Osteocyte (in vitro differentiated cells): ENCODE measurements at regions not wholly inside any gene's neighbourhood (a gene's known extent, or its start where the extent isn't known, plus 50 kb on each side); places are given as distances from the start of the nearest gene placed in this dataset.

Source experiments
- DNase-seq: peaks from one replicate; pipeline ENCODE4 v3.0.0; 2021; ENCODE audit warnings: mixed read lengths; ENCODE audit not compliant: unreplicated experiment; ENCODE audit errors: extremely low spot score
- H3K27ac Mint-ChIP-seq: one replicate; pipeline ENCODE4 v1.8.0; 2021; ENCODE audit warnings: mild to moderate bottlenecking, mixed read lengths; ENCODE audit not compliant: unreplicated experiment
- H3K27me3 Mint-ChIP-seq: one replicate; pipeline ENCODE4 v1.8.0; 2021; ENCODE audit warnings: mixed read lengths; ENCODE audit not compliant: unreplicated experiment
- H3K36me3 Mint-ChIP-seq: one replicate; pipeline ENCODE4 v1.8.0; 2021; ENCODE audit warnings: mixed read lengths; ENCODE audit not compliant: unreplicated experiment
- H3K4me1 Mint-ChIP-seq: one replicate; pipeline ENCODE4 v1.8.0; 2021; ENCODE audit warnings: mixed read lengths; ENCODE audit not compliant: unreplicated experiment
- H3K4me3 Mint-ChIP-seq: one replicate; pipeline ENCODE4 v1.8.0; 2021; ENCODE audit warnings: mild to moderate bottlenecking, moderate library complexity, mixed read lengths; ENCODE audit not compliant: unreplicated experiment
- H3K9me3 Mint-ChIP-seq: one replicate; pipeline ENCODE4 v1.8.0; 2021; ENCODE audit warnings: mixed read lengths; ENCODE audit not compliant: unreplicated experiment
- CTCF ChIP-seq: fragments of 200-600 bp; sonication (generic); IDR thresholded peaks from 2 replicates; pipeline ENCODE4 v1.5.0; 2021; ENCODE audit warnings: antibody characterized with exemption, mild to moderate bottlenecking, moderate library complexity

- Mint-ChIP-seq H3K4me1 (no peaks in the 10 kb centered on the region), H3K9me3 (no peaks in the 10 kb centered on the region), H3K27me3 (peaks cover 4% of the 10 kb centered on the region), H3K27ac (no peak overlapping the region), H3K36me3 (no peaks in the 10 kb centered on the region), H3K4me3 (no peak overlapping the region)
- TF ChIP-seq CTCF, result no peak
- DNase-seq, result no peak
Measured at GRCh38 chr1:208593306-208594006, 349.3 kb upstream of the PLXNA2 start.

- TF ChIP-seq CTCF, result no peak
- no peak for DNase-seq
- Mint-ChIP-seq H3K4me1 (no peaks in the 10 kb centered on the region), H3K9me3 (no peaks in the 10 kb centered on the region), H3K27me3 (peaks cover 4% of the 10 kb centered on the region), H3K27ac (no peak overlapping the region), H3K4me3 (no peak overlapping the region), H3K36me3 (no peaks in the 10 kb centered on the region)
Measured at GRCh38 chr1:208595236-208595635, 351.1 kb upstream of the PLXNA2 start.

- H3K27ac Mint-ChIP-seq, result no peak overlapping the region
- no peak for DNase-seq
- peaks cover 1% of the 10 kb centered on the region for H3K27me3 Mint-ChIP-seq
- no peak overlapping the region for H3K4me3 Mint-ChIP-seq
- H3K4me1 Mint-ChIP-seq, result no peaks in the 10 kb centered on the region
- no peaks in the 10 kb centered on the region for H3K36me3 Mint-ChIP-seq
- TF ChIP-seq CTCF, result no peak
- no peaks in the 10 kb centered on the region for H3K9me3 Mint-ChIP-seq
Measured at GRCh38 chr1:208595745-208596144, 351.6 kb upstream of the PLXNA2 start.

- no peaks in the 10 kb centered on the region for H3K4me1 Mint-ChIP-seq
- no peaks in the 10 kb centered on the region for H3K36me3 Mint-ChIP-seq
- no peak for TF ChIP-seq CTCF
- H3K4me3 Mint-ChIP-seq, result no peak overlapping the region
- no peak for DNase-seq
- H3K27me3 Mint-ChIP-seq, result no peaks in the 10 kb centered on the region
- no peaks in the 10 kb centered on the region for H3K9me3 Mint-ChIP-seq
- H3K27ac Mint-ChIP-seq, result no peak overlapping the region
Measured at GRCh38 chr1:208597571-208597970, 353.4 kb upstream of the PLXNA2 start.

- Mint-ChIP-seq H3K36me3 (no peaks in the 10 kb centered on the region), H3K27me3 (no peaks in the 10 kb centered on the region), H3K4me3 (no peak overlapping the region), H3K27ac (no peak overlapping the region), H3K9me3 (no peaks in the 10 kb centered on the region), H3K4me1 (no peaks in the 10 kb centered on the region)
- peak; percentile 53 for DNase-seq
- TF ChIP-seq CTCF, result no peak
Measured at GRCh38 chr1:208598021-208598420, 353.8 kb upstream of the PLXNA2 start.
